GM23338 (cell line): ENCODE measurements at regions not wholly inside any gene's neighbourhood (a gene's known extent, or its start where the extent isn't known, plus 50 kb on each side); places are given as distances from the start of the nearest gene placed in this dataset.

ENCODE experiments used
- ATAC-seq: fragments of 200-7000 bp; cut with Tn5 transposase; 3 replicates; pipeline ENCODE4 v1.9.1; 2020
- DNase-seq: peaks from one replicate; pipeline ENCODE4 v3.0.0-alpha.2; 2015; ENCODE audit warnings: low spot score
- H2AFZ ChIP-seq: fragments of 200-600 bp; sonication (generic); 2 replicates; pipeline ENCODE4 v1.8.0; 2016; ENCODE audit warnings: antibody characterized with exemption, mild to moderate bottlenecking, moderate library complexity
- H3F3A ChIP-seq: fragments of 200-600 bp; sonication (generic); replicated peaks from 2 replicates; pipeline ENCODE4 v1.8.0; 2017; ENCODE audit warnings: antibody characterized with exemption, mixed run types, low read depth
- H3K27ac ChIP-seq: fragments of 200-600 bp; sonication (generic); 2 replicates; pipeline ENCODE4 v1.6.1; 2016; ENCODE audit warnings: low read depth
- H3K27me3 ChIP-seq: fragments of 200-600 bp; sonication (generic); 2 replicates; pipeline ENCODE4 v1.8.0; 2016; ENCODE audit warnings: mild to moderate bottlenecking, mixed run types, moderate library complexity; ENCODE audit not compliant: insufficient read depth
- H3K36me3 ChIP-seq: fragments of 200-600 bp; sonication (generic); 2 replicates; pipeline ENCODE4 v1.8.0; 2016; ENCODE audit warnings: mild to moderate bottlenecking; ENCODE audit not compliant: insufficient read depth
- H3K4me1 ChIP-seq: fragments of 200-600 bp; sonication (generic); 2 replicates; pipeline ENCODE4 v1.8.0; 2016; ENCODE audit warnings: mild to moderate bottlenecking, moderate library complexity; ENCODE audit not compliant: insufficient read depth
- H3K4me2 ChIP-seq: fragments of 200-600 bp; sonication (generic); 2 replicates; pipeline ENCODE4 v1.7.1; 2017; ENCODE audit warnings: mixed run types
- H3K4me3 ChIP-seq: fragments of 200-600 bp; sonication (generic); 2 replicates; pipeline ENCODE4 v1.6.1; 2016; ENCODE audit warnings: mixed run types
- H3K79me2 ChIP-seq: fragments of 200-600 bp; sonication (generic); replicated peaks from 2 replicates; pipeline ENCODE4 v1.8.0; 2017; ENCODE audit warnings: mild to moderate bottlenecking; ENCODE audit not compliant: insufficient read depth
- H3K9me2 ChIP-seq: fragments of 200-600 bp; sonication (generic); 2 replicates; pipeline ENCODE4 v1.8.0; 2017; ENCODE audit not compliant: insufficient read depth
- H4K20me1 ChIP-seq: fragments of 200-600 bp; sonication (generic); replicated peaks from 2 replicates; pipeline ENCODE4 v1.8.0; 2017; ENCODE audit warnings: mild to moderate bottlenecking; ENCODE audit not compliant: insufficient read depth
- H3K27ac Mint-ChIP-seq: 2 replicates; pipeline ENCODE4 v1.8.0; 2020; ENCODE audit warnings: inconsistent platforms, mild to moderate bottlenecking, moderate library complexity, mixed read lengths
- H3K27me3 Mint-ChIP-seq: 3 replicates; pipeline ENCODE4 v1.8.0; 2022; ENCODE audit warnings: low read depth, mild to moderate bottlenecking, moderate library complexity, mixed read lengths, inconsistent platforms; ENCODE audit not compliant: insufficient read depth, poor library complexity
- H3K36me3 Mint-ChIP-seq: 3 replicates; pipeline ENCODE4 v1.8.0; 2021; ENCODE audit warnings: low read depth, mild to moderate bottlenecking, inconsistent platforms, moderate library complexity, mixed read lengths
- H3K4me1 Mint-ChIP-seq: 3 replicates; pipeline ENCODE4 v1.8.0; 2020; ENCODE audit warnings: mild to moderate bottlenecking, inconsistent platforms, mixed read lengths
- H3K4me3 Mint-ChIP-seq: 3 replicates; pipeline ENCODE4 v1.8.0; 2021; ENCODE audit warnings: moderate library complexity, mild to moderate bottlenecking, inconsistent platforms, mixed read lengths
- H3K9me3 Mint-ChIP-seq: 3 replicates; pipeline ENCODE4 v1.8.0; 2020; ENCODE audit warnings: moderate library complexity, mild to moderate bottlenecking, inconsistent platforms, mixed read lengths
- CREB1 ChIP-seq: fragments of 250-450 bp; sonication (Bioruptor Pico); IDR thresholded peaks from 2 replicates; pipeline ENCODE4 v1.5.0; 2020; ENCODE audit warnings: low read depth, mild to moderate bottlenecking, moderate library complexity
- CTCF ChIP-seq, 2 experiments: fragments of 200-600 bp in 1 of 2; sonication (generic) in 1 of 2; conservative IDR thresholded peaks; 2 replicates each; pipeline versions ENCODE4 v1.5.1 to v1.6.1; 2016 to 2017; ENCODE audit warnings: antibody characterized with exemption in 2 of 2, low read depth in 2 of 2, mild to moderate bottlenecking in 2 of 2, moderate library complexity in 1 of 2
- NANOG ChIP-seq: IDR thresholded peaks from 2 replicates; pipeline ENCODE4 v1.6.1; 2016; ENCODE audit warnings: antibody characterized with exemption, borderline replicate concordance
- REST ChIP-seq: IDR thresholded peaks from one replicate; pipeline ENCODE4 v1.6.1; 2018; ENCODE audit warnings: antibody characterized with exemption; ENCODE audit not compliant: unreplicated experiment
- STAT1 ChIP-seq: IDR thresholded peaks from one replicate; pipeline ENCODE4 v1.6.1; 2016; ENCODE audit warnings: antibody characterized with exemption; ENCODE audit not compliant: unreplicated experiment
- ZNF114 ChIP-seq: fragments of 250-450 bp; sonication (Bioruptor Pico); IDR thresholded peaks from 2 replicates; pipeline ENCODE4 v1.5.0; 2020; ENCODE audit warnings: mild to moderate bottlenecking, moderate library complexity
- ZNF462 ChIP-seq: fragments of 250-450 bp; sonication (Bioruptor Pico); IDR thresholded peaks from 2 replicates; pipeline ENCODE4 v1.5.0; 2020; ENCODE audit warnings: mild to moderate bottlenecking, moderate library complexity

- Mint-ChIP-seq H3K36me3 (no peaks in the 10 kb centered on the region; the same call in 2 of the 3 replicates), H3K4me1 (peaks cover 4% of the 10 kb centered on the region; the same call in 2 of the 3 replicates), H3K4me3 (no peak overlapping the region), H3K9me3 (no peaks in the 10 kb centered on the region; the same call in 2 of the 3 replicates), H3K27me3 (no peaks in the 10 kb centered on the region), H3K27ac (no peak overlapping the region)
- Histone ChIP-seq H3K36me3 (no peaks in the 10 kb centered on the region; the same call in 1 of the 2 replicates), H3K4me1 (no peaks in the 10 kb centered on the region), H3K27me3 (no peaks in the 10 kb centered on the region), H3K4me3 (no peak overlapping the region), H3K9me2 (0 out of 2 replicates have a peak, but pooled peaks cover 5% of the 10 kb centered on the region), H3K27ac (no peak overlapping the region), H3K79me2 (no peaks in the 10 kb centered on the region), H3K4me2 (no peak overlapping the region), H2AFZ (no peak overlapping the region), H3F3A (no peaks in the 10 kb centered on the region), H4K20me1 (no peaks in the 10 kb centered on the region)
- TF ChIP-seq CREB1 (CRISPR knock-in tag) (no peak), NANOG (no peak), STAT1 (no peak), CTCF (conservative IDR thresholded peaks at IDR 0.05; ENCODE audit: low read depth in 2 of 2) (no peak), ZNF114 (CRISPR knock-in tag) (no peak), REST (no peak), ZNF462 (CRISPR knock-in tag) (no peak)
- ATAC-seq (no peak), DNase-seq (no peak)
Measured at GRCh38 chr5:125464847-125465432, 718.5 kb upstream of the ZNF608 start.
